Adrenal gland (tissue), 5 donors: ENCODE measurements at regions not wholly inside any gene's neighbourhood (a gene's known extent, or its start where the extent isn't known, plus 50 kb on each side); places are given as distances from the start of the nearest gene placed in this dataset.

Experiments used
- POLR2A ChIP-seq, 2 donors: fragments of 450-650 bp; IDR thresholded peaks; one replicate each; pipeline ENCODE4 v1.6.1; 2017; ENCODE audit warnings: antibody characterized with exemption in 2 of 2, mild to moderate bottlenecking in 2 of 2, moderate library complexity in 1 of 2
- TF ChIP-seq, protein P1 (sequence below), 6 experiments: fragments of 450-650 bp in 4 of 6; fragments of 200-600 bp in 2 of 6; sonication (generic) in 1 of 6; IDR thresholded peaks; 1 replicate in 5 of 6; 2 replicates in 1 of 6; pipeline versions ENCODE4 v1.5.1 to v1.8.0; 2016 to 2021; ENCODE audit warnings: antibody characterized with exemption in 6 of 6, mild to moderate bottlenecking in 2 of 6, moderate library complexity in 1 of 6
- donor health status: DM: no; HTN: no; CAD: no.

DNA sequence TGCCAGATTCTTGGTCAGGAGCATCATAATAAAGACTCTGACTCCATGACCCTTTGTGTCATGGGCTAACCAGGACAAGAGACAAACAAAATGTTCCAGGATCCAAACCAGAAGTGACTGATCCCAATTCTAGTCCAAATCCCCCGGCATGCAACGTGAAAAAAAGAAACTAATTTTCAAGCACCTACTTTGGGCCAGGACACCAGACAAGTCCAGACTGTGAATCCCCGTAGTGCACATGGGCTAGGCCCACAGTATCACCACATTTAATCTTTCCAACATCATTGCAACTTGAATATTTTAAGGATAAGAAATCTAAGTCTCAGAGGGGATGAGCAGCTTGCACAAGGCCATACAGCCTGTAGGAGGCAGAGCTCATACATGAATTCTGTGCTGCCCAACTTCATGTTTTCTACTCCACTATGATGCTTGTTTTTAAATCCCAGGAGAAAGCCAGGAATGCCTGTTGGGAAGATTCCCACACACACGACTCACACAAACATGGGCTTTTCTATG lies 365.7 kb downstream of the NPIPA8 start:
- TF ChIP-seq, protein P1, sequence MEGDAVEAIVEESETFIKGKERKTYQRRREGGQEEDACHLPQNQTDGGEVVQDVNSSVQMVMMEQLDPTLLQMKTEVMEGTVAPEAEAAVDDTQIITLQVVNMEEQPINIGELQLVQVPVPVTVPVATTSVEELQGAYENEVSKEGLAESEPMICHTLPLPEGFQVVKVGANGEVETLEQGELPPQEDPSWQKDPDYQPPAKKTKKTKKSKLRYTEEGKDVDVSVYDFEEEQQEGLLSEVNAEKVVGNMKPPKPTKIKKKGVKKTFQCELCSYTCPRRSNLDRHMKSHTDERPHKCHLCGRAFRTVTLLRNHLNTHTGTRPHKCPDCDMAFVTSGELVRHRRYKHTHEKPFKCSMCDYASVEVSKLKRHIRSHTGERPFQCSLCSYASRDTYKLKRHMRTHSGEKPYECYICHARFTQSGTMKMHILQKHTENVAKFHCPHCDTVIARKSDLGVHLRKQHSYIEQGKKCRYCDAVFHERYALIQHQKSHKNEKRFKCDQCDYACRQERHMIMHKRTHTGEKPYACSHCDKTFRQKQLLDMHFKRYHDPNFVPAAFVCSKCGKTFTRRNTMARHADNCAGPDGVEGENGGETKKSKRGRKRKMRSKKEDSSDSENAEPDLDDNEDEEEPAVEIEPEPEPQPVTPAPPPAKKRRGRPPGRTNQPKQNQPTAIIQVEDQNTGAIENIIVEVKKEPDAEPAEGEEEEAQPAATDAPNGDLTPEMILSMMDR (IDR thresholded peaks at IDR 0.05): peak in 3 of 6 experiments; percentile 25 to 35 (median 25)
- no peak for TF ChIP-seq POLR2A (IDR thresholded peaks at IDR 0.05)
